Kidney tubule cell (primary cell): ENCODE measurements at regions not wholly inside any gene's neighbourhood (a gene's known extent, or its start where the extent isn't known, plus 50 kb on each side); places are given as distances from the start of the nearest gene placed in this dataset.

ENCODE experiments used
- DNase-seq: peaks from one replicate; pipeline ENCODE4 v3.0.0-alpha.2; 2018; ENCODE audit warnings: low spot score

DNA sequence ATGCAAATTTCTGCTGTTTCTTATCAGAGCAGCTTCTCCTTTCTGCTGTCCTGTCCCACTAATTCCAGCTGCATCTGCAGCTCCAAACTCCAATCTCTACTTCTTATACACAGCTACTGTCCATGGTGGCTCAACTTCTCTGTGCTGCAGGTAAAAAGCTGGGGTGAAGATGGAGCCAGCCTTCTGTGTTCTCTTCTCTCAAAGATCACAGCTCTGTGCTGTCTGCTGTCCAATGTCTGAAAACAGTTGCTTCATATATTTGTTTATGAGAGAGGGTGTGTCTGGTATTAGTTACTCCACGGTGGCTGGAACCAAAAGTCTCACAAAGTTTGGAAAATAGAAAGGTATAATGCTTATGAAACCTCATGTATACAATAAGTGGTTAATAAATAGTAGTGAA, 445.8 kb upstream of the TBX3 start:
- DNase-seq, result no peak

DNA sequence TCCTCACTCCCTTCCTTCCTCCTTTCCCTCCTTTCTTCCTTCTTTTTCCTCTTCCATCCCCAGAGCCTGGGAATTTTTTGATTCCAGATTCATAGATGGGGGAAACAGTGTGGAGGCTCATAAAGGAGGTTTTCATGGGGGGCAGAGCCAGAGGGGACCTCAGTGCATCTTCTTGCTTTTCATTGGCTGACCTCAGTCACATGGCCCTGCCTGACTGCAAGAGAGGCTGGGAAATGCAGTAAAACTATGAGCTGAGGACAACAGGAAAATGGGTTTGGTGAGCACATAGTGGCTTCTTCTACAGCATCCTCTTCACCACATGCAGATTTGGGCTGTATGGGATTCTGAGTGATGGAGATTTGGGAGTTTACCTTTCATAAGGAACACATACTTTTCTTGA, 437.1 kb upstream of the TBX3 start:
- no peak for DNase-seq

DNA sequence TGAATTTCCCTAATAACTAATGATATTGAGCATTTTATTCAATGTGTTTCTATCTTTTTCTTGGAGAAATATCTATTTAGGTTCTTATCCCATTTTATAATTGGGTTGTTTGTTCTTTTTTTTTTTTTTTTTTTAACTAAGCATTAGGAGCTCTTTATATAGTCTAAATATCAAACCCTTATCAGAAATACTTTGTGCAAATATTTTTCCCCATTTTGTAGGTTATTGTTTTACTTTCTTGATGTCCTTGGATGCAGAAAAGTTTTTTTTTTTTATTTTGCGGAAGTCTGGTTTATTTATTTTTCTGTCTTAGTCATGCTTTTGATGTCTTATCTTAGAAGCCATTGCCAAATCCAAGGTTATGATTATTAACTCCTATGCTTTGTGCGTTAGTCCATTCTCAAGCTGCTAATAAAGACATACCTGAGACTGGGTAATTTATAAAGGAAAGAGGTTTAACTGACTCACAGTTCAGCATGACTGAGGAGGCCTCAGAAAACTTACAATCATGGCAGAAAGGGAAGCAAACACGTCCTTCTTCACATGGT, 434.3 kb upstream of the TBX3 start:
- DNase-seq, result no peak

DNA sequence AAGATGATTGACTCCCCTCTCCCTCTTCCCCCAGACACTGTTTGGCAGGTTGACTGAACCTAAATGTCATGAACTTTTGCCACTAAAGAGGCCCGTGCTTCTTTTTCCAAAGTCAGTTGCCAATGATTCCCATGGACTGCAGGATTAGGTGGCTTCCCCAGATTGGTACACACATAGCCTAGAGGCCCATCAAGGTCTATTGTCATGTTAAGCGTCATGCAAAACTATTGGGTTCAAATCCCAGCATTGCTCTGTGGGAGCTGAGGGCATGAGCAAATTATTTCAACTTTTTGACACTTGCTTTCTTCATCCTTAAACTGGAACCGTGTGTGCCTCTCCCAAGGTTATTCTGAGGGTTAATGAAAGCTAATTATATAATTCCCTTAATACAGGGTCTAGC, 430.2 kb upstream of the TBX3 start:
- DNase-seq, result no peak

DNA sequence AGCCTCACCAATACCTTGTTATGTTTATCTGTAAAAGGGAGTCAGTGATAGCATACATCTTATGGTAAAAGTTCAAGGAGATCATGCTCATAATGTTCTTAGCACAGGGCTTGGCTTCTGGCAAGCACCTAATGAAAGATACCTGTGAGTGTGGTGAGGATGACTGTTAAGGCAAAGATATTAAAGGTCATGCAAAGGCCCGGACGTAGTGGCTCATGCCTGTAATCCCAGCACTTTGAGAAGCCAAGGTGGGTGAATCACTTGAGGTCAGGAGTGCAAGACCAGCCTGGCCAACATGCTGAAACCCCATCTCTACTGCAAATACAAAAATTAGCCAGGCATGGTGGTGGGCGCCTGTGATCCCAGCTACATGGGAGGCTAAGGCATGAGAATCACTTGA, 425.9 kb upstream of the TBX3 start:
- no peak for DNase-seq

DNA sequence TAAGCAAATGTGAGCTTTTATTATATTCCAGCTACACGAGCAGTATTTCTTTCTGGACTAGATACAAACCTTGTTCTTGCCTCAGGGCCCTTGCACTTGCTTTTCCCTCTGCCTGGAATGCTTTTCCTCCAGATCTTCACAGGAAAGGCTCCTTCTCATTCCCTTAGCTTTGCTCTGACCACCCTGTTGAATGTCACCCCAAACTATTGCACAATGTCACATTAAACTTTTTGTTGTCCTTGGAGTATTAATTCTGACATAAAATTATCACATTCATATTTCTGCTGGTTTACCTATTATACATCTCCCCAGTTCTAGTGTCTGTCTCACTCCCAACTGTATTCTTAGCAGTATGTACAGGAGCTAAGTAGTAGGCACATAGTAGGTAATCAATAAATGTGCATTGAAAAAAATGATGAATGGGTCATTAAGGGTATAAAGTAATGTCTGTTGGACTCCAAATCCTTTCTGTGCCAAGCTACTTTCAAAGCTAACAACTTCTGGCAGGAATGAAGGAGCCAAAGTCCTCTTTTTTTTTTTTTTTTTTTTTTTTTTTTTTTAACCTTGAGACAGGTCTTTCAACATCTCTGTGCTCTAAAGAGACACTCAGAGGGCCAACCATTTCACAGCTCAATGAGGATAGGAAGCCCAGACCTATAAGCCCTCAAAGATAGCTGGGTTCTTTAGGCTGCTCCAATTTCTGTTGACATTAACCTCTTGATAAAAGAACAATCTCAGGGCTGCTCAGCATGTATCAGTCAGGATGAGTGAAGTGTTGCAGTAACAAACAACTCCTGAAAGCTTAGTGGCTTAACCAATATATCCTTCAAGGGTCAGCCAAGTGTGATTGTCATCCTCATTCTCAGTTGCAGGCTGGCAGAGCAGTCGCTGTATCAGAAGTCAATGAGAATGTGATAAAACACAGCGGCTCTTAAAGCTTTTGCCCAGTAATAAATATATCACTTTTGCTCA, 424.4 kb upstream of the TBX3 start:
- DNase-seq, result no peak

DNA sequence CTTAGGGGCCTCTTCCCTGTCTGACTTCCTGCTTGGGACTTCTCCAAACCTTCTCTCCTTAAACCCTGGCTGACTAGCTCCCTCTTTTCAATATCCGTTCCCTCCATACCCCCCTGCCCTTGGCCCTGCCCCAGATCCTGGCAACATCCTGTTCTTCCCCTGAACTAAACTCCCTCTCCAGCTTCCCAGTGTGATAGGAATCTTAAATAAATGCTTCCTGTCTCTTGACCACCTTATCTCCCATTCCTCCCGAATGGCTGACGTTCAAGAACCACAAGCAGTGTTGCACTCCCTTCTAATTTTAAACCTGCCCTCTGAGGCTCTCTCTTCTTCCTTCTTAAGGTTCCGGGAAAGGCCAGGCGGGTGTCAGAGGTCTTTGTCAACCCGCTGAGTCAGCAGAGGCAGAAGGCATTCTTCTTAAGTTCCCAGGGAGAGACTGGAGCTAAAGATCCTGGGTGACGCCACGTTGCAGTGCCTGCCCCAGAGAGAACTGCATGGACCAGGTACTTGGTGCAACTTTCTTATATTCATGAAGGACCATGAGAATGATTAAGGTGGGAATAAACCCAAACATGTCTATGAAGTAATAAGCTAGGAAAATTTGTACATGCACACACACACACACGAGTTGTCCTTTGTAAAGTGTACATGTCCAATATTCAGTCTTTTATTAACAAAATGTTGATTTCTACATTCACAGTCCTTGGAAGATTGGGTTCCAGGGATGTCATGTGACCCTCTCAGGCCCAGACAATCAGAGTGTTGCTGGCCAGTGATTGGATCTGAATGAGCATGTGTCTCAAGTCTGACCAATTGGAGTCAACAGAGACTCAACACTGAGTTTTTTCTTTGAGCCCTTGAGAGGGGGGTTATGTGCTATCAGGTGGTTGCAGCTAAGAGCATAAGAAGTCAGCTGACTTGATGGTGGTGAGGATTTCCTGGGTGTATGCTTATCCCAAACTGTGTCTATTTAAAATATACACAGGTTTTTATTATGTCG, 420.2 kb upstream of the TBX3 start:
- peak; percentile 2 for DNase-seq

DNA sequence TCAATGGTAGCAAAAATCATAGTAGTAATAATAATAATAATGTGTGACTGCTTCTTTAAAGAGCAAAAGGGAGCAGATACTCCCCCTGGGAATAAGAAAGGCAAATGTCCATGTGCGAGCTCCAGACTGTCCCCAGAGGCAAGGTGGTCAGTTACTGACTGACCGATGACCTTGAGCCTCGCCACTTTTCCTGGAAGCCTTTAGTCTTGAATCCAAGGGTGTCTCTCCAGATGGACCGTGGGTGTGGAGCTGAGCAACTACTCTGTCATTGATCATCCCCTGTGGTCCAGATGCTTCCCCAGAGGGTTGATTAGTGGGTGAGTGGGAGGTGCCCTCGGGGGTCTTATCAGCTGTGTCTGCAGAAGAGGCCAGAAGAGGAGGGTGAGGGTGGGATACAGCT, 418.5 kb upstream of the TBX3 start:
- DNase-seq, result no peak

DNA sequence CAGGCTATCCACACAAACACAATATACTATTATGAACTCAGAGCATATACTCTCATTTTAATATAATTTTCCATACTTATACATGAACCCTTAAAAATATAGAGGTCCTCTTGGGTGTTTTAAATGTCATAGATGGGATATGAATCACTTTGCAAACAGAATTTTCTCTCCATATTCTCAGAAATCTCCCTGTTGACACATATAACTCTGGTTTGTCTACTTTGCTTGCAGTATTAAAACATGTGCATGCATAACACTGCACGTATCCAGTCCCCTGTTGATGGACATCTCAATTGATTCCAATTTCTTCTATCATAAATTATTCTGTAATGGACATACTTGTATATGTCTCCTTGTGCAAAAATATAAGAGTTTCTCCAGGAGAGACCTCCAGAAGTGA, 417.5 kb upstream of the TBX3 start:
- no peak for DNase-seq

DNA sequence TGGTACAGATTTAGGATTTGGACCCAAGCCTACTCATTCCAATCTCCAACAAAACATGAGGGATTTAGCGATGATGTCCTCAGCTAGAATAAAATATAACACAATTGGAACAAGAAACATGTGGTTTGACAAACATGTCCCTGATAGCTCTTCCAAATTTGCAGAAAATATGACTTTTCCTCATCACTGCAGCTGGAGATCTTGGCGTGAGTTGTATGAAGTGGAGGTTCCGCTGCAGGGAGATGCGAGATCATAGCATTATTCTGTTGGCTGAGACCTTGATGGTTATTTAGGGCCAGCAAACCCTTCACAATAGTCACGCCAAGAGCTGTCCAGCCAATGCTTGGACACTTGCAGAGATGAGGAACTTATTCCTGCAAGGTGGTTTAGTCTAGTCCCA, 413.4 kb upstream of the TBX3 start:
- no peak for DNase-seq

DNA sequence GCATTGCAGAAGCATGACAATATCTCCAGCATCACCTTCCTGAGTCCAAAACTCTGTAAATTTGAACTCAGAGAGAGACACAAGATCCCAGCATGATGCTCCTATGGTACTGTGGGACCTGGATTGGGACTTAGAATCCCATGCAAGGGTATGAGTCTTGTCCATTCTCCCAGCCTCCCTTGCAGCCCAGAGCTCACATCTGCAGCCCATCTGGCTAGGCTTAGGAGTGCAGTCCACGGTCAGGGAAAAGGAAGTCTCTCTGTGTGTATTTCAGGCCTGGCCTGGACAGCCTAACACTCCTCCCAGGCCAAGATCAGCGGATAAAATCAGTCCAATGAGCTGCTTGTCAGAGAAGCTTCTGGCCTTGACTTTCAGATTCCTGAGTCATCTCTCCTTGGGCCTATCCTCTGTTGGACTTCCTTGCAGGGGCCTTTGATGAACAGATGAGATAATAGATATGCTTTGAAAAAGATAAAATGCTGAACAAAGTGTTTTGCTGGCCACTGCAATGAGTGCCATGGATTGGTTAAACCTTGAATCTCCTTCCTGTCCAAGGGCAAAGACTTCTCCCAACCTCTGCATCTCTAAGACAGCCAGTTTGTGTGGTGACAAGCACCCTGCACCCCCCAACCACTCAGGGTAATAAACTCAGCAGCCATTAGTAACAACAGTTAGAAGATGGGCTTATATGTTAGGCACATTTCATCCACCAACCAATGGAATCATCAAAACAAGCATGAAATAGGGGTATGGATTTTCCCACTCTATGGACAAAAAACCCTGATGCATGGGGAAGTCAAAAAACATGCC, 412.8 kb upstream of the TBX3 start:
- no peak for DNase-seq

DNA sequence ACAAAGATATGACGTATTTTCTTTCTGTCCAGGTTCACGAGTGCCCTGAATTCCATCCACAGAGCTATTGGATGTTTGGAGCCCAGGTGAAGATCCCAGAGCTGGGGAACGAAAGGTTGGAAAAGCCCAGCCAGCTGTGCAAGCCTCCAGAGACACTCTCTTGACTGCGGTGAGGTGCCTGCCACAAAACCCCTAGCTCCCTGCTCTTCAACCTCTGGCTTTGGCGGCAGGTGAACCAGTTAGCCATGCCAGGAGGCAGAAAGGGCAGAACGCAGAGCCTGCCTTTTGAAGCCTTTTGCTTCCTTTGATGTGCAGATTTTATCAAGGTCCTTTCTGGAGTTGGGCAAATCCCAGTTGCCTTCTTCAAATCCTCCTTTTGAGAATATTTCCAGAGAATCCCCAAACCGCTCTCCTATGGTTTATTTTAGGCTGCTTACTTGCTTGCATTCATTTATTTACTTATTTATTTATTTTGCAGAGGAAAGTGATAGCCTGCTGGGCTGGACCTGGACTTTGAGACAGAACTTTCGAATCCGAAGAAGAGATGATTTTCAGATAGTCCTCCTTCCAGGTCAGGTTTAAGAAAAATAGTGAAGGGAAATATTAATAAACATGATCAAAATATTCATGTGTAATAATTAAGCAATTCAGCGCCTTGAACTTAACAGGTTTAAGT, 411.2 kb upstream of the TBX3 start:
- no peak for DNase-seq

DNA sequence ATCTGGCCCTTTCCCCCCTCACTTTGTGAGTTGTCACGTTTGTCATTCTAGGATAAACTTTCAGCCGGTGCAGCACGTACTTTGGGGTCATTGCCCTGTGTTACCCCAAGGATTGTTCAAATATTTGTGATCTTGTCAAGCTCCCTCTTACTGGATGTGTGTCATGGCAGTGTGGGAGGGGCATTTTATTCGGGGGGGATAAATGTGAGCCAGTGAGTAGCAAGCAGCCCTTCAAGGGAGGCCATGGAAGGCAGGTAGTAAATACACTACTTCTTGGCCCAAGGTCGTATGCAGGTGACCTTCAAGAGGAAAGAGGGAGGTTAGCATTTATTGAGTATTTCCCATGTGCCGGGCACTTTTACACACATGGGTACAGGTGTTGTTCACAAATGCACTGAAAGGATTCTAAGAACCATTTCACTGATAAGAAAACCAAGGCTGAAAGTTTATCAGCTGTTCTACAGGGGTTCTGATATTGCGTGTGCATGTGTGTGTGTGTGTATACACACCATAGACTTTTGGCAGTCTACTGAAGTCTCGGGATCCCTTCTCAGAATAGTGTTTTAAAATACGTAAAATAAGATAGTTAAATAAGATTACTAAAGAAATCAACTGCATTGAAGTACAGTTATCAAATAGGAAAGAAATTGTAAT, 410.3 kb upstream of the TBX3 start:
- no peak for DNase-seq

DNA sequence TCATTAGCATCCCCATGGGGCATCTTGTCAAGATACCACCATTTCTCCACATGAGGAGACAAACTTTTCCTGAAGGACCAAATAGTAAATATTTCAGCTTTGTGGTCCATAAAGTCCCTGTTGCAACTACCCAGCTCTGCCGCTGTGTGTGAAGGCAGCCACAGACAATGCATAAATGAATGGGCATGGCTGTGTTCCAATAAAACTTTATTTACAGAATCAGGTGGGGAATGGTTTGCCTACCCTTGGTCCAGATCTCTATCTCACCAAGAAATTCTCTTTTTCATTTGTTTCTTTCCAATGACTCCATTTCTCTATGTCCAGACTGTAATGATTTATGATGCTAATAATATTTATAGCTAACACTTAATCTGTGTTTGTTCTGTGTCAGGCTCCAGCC, 409.3 kb upstream of the TBX3 start:
- no peak for DNase-seq

DNA sequence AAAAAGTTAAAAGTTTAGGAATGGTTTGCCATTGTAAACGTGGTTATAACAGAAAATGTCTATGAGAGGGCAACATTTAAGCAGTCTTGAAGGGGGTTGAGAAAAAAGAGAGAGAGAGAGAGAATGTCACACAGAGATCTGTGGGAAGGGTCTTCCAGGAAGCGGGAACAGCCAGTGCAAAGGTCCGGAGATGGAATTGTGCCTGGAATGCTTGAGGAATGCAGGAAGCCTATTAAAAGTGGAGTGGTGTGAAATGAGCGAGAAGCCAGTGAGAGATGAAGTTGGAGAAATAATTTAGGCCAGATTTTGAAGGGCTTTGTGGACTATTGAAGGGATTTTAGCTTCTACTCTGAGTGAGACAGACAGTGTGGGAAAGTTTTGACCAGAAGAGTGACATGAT, 406.8 kb upstream of the TBX3 start:
- DNase-seq, result no peak

DNA sequence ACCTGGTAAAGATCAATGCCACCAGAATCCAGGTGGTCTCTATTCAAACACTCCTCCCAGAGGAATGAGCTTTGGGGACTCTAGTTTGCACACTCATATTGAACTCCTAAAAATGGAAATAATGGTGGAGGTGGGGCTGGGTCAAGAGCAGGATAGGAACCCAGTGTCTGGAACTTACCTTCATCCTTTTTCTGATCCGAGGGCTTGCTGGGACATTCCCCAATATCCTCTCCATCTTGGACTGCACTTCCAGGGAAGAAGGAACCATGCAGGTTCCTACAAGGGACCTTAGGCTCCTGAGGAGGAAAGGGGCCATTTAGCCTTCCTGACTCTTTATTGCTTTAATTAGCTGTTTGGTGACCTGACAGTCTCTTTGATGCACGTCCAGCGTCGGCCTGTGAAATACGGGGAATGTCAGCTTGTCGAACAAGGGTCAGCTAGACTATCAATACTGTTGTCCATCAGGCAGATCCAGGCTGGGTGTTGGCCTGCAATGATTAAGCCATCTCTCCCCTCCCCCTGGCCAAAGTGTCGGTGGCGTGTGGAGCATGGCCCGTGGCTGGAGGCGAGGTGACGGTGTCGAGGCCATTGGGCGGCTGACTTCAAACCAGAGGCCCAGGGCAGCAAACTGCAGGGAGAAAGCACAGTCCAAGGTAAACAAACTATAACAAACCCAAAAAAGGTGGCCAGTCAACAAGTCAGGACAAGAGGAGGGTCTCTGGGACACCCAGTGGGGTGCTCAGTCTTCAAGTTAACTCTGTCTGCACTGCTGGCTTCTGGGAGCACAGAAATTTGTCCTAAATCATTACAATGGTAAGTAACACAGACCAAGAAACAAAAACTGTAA, 405.2 kb upstream of the TBX3 start:
- DNase-seq, result no peak

DNA sequence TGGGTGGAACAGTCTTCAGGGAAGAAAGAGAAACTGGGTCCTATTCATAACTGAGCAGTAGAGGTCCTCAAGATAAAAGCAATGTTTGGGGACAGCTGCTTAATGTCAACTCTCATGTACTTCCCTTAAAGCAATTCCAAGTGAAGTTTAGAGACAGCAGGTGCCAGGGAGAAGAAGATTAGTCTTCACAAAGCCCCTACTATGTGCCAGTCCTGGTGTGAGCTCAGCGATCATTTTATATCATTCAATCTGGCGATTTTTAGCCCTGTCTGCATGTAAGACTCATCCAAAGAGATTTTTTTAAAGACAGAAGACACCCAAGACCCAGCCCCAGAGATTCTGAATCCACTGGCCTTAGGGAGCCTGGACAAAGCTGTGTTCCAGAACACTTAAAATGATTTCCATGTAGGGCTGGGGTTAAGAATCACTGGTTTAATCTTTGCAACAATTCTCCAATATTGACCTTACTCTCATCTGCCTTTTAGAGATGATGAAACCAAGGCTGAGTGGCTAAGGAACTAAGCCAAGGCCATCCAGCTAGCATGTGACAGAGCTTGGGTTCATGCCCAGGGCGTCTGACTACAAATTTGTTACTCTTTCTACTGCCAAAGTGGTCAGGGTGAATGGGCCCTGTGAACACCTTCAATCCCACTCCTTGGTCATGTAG, 404.5 kb upstream of the TBX3 start:
- no peak for DNase-seq

DNA sequence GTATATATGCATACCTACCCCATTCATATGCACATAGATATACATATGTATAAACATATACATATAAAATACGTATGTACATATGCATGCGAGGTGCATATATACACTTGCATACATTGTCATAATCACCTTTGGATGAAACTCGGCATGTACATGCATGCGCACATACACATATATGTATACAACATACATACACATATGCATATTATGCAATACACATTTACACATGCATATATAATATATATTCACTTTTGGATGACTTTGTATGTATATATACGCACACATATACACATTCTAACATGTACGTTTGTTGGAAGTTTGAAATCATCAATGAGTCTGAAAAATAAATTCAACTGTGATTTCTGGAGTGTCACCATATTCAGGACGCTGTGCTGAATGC, 401.6 kb upstream of the TBX3 start:
- DNase-seq, result no peak

DNA sequence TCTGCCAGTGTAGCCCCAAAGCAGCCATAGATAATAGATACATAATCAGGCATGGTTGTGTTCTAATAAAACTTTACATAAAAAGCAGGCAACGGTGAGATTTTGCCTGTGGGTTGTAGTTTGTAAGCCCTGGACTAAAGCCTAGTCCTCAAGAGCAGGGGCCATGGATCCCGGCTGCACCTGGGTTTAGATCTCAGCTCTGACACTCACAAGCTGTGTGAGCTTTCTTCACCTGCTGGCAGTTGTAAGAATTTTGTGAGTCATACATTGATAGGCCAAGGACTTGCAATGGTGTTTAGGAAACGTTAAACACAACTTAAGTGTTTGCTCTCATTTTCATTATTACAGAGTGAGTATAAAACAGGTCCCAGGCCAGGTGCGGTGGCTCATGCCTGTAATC, 395.8 kb upstream of the TBX3 start:
- DNase-seq, result no peak
